K562 (cell line): ENCODE measurements at regions not wholly inside any gene's neighbourhood (a gene's known extent, or its start where the extent isn't known, plus 50 kb on each side); places are given as distances from the start of the nearest gene placed in this dataset.

Experiments
- ATAC-seq: fragments of 200-7000 bp; cut with Tn5 transposase; 3 replicates; pipeline ENCODE4 v1.9.1; 2020; ENCODE audit warnings: moderate library complexity
- BruUV-seq: library from RNA; stranded (reverse); fragments of 400-500 nt; replicated peaks from 2 replicates; lab custom pipeline; 2021; lab: Mats Ljungman, UMichigan
- CTCF ChIA-PET: fragments of 300-600 bp; formaldehyde crosslinking; extraction: SDS; loops from one replicate; lab custom pipeline; 2021; ENCODE audit warnings: low intra/inter-chr PET ratio; lab: Yijun Ruan, JAX
- POLR2A ChIA-PET: fragments of 300-600, 350-650 bp; sonication (Branson Sonifier 250); formaldehyde crosslinking; extraction: SDS; loops from one replicate; lab custom pipeline; 2021; ENCODE audit warnings: antibody characterized with exemption, inconsistent platforms; lab: Yijun Ruan, JAX
- DNase-seq, 4 experiments: peaks; one replicate each; pipeline versions ENCODE4 v3.0.0 to v3.0.0-alpha.2; 2011 to 2018; ENCODE audit warnings: low spot score in 3 of 4, mixed read lengths in 3 of 4; ENCODE audit errors: extremely low read depth in 1 of 4
- FAIRE-seq: peaks from 2 replicates; lab custom pipeline; 2011; peaks lifted over from hg19 to GRCh38; lab: Jason Lieb, UNC
- H2AFZ ChIP-seq: 2 replicates; pipeline ENCODE4 v1.6.0; 2011; ENCODE audit warnings: low read depth, low read length, control low read depth, inconsistent platforms
- H3K27ac ChIP-seq: fragments of 200-600 bp; 3 replicates; pipeline ENCODE4 v1.8.0; 2011; ENCODE audit warnings: low read depth, mild to moderate bottlenecking, control low read depth, inconsistent platforms, low read length, moderate library complexity, mixed read lengths; ENCODE audit errors: extremely low read depth
- H3K27me3 ChIP-seq, 2 experiments: fragments of 300-600 bp in 1 of 2; 2 replicates in 1 of 2; 3 replicates in 1 of 2; pipeline versions ENCODE4 v1.6.0 to v1.8.0; 2011; ENCODE audit warnings: inconsistent platforms in 2 of 2, low read length in 2 of 2, mild to moderate bottlenecking in 1 of 2, mixed read lengths in 1 of 2, moderate library complexity in 1 of 2; ENCODE audit not compliant: control insufficient read depth in 2 of 2, insufficient read depth in 2 of 2
- H3K36me3 ChIP-seq: fragments of 300-600 bp; 3 replicates; pipeline ENCODE4 v1.8.0; 2011; ENCODE audit warnings: mild to moderate bottlenecking, low read length, inconsistent platforms; ENCODE audit not compliant: control insufficient read depth, insufficient read depth
- H3K4me1 ChIP-seq, 2 experiments: fragments of 200-600 bp in 1 of 2; replicated peaks in 1 of 2; 2 replicates in 1 of 2; 3 replicates in 1 of 2; pipeline versions ENCODE4 v1.5.1 to v1.8.0; 2011; ENCODE audit warnings: inconsistent platforms in 2 of 2, low read length in 2 of 2, mild to moderate bottlenecking in 1 of 2, mixed read lengths in 1 of 2, moderate library complexity in 1 of 2; ENCODE audit not compliant: control insufficient read depth in 2 of 2, insufficient read depth in 2 of 2
- H3K4me2 ChIP-seq: 2 replicates; pipeline ENCODE4 v1.6.1; 2011; ENCODE audit warnings: low read length, control low read depth, inconsistent platforms, mixed read lengths; ENCODE audit not compliant: insufficient read depth
- H3K4me3 ChIP-seq: fragments of 200-600 bp; sonication (generic), shearing (Covaris generic); 2 replicates; pipeline ENCODE4 v1.5.1; 2016; ENCODE audit warnings: control low read depth, inconsistent platforms
- H3K79me2 ChIP-seq: fragments of 200-600 bp; 3 replicates; pipeline ENCODE4 v1.8.0; 2011; ENCODE audit warnings: low read length, inconsistent platforms; ENCODE audit not compliant: control insufficient read depth, insufficient read depth
- H3K9ac ChIP-seq, 2 experiments: 2 replicates each; pipeline versions ENCODE4 v1.6.0 to v1.6.1; 2011; ENCODE audit warnings: low read depth in 2 of 2, low read length in 2 of 2, control low read depth in 1 of 2, inconsistent platforms in 1 of 2, mild to moderate bottlenecking in 1 of 2, mixed read lengths in 1 of 2; ENCODE audit not compliant: insufficient read depth in 1 of 2
- H3K9me1 ChIP-seq: one replicate; pipeline ENCODE4 v1.6.0; 2011; ENCODE audit warnings: inconsistent platforms, mild to moderate bottlenecking, low read length, moderate library complexity; ENCODE audit not compliant: control insufficient read depth, insufficient read depth
- H3K9me3 ChIP-seq: replicated peaks from 2 replicates; pipeline ENCODE4 v1.5.1; 2011; ENCODE audit warnings: low read depth, low read length, inconsistent platforms; ENCODE audit not compliant: control insufficient read depth, insufficient read depth
- H4K20me1 ChIP-seq: replicated peaks from 2 replicates; pipeline ENCODE4 v1.6.1; 2011; ENCODE audit warnings: low read length, inconsistent platforms, mixed read lengths; ENCODE audit not compliant: control insufficient read depth, insufficient read depth
- ATF3 ChIP-seq, 2 experiments: fragments of 450-650 bp in 1 of 2; sonication (generic) in 1 of 2; formaldehyde crosslinking in 1 of 2; IDR thresholded peaks in 1 of 2; conservative IDR thresholded peaks in 1 of 2; 2 replicates each; pipeline versions ENCODE4 v1.6.1 to v1.8.1; 2016 to 2023; ENCODE audit warnings: mild to moderate bottlenecking in 2 of 2, moderate library complexity in 2 of 2, inconsistent platforms in 1 of 2, missing genetic modification reagents in 1 of 2
- CLOCK ChIP-seq: fragments of 250-450 bp; sonication (Bioruptor Pico); IDR thresholded peaks from 2 replicates; pipeline ENCODE4 v1.4.0; 2020; ENCODE audit warnings: mild to moderate bottlenecking, moderate library complexity, borderline replicate concordance
- FOSL1 ChIP-seq: fragments of 200-800 bp; sonication (Bioruptor generic); conservative IDR thresholded peaks from 2 replicates; pipeline ENCODE4 v1.6.1; 2016; ENCODE audit warnings: missing genetic modification characterization, missing compliant biosample characterization
- FOXA1 ChIP-seq: fragments of 450-650 bp; IDR thresholded peaks from 2 replicates; pipeline ENCODE4 v1.6.1; 2016; ENCODE audit warnings: mild to moderate bottlenecking, borderline replicate concordance
- JUND ChIP-seq, 2 experiments: IDR thresholded peaks; 2 replicates in 1 of 2; 3 replicates in 1 of 2; pipeline ENCODE4 v1.6.1; 2011; ENCODE audit warnings: borderline replicate concordance in 2 of 2, low read depth in 2 of 2, low read length in 2 of 2, improper control_type of control experiment in 1 of 2, missing biosample characterization in 1 of 2, missing genetic modification characterization in 1 of 2, missing genetic modification reagents in 1 of 2
- ZNF75A ChIP-seq: fragments of 450-650 bp; formaldehyde crosslinking; IDR thresholded peaks from 2 replicates; pipeline ENCODE4 v1.4.0; 2020; ENCODE audit warnings: mild to moderate bottlenecking
- WGBS: fragments of 100-300 bp; shearing (Covaris generic); methylation state at CpG from one replicate; pipeline ENCODE4 v1.1.6; 2016; ENCODE audit warnings: low coverage, mixed read lengths; ENCODE audit not compliant: insufficient coverage; ENCODE audit errors: missing lambda C conversion rate; 5-methylcytosine and 5-hydroxymethylcytosine counted together
- in situ Hi-C: fragments of 300-500 bp; cut with MboI; formaldehyde crosslinking; loops from 4 replicates; pipeline ENCODE4 v1.15.0; 2018; ENCODE audit warnings: inconsistent platforms, mixed read lengths
- intact Hi-C: fragments of 100-400 bp; cut with micrococcal nuclease; formaldehyde crosslinking; loops from 2 replicates; pipeline ENCODE4 v1.14.2; 2022

- no peaks in the 10 kb centered on the region for H3K79me2 ChIP-seq
- H3K27me3 ChIP-seq, result no peaks in the 10 kb centered on the region
- H3K9me1 ChIP-seq, result no peaks in the 10 kb centered on the region
- no peaks in the 10 kb centered on the region for H3K36me3 ChIP-seq
- H4K20me1 ChIP-seq, result no peaks in the 10 kb centered on the region
- no peaks in the 10 kb centered on the region for H3K4me1 ChIP-seq
- CTCF ChIA-PET, result no interaction called here
- H3K4me2 ChIP-seq, result no peak overlapping the region
- no peak for FAIRE-seq
- no peak overlapping the region for H2AFZ ChIP-seq
- intact Hi-C loops (no loop called here), in situ Hi-C loops (no loop called here)
- 3% methylated on average over 6 of the region's 6 CpGs for WGBS
- H3K4me3 ChIP-seq, result no peak overlapping the region
- POLR2A ChIA-PET, result no interaction called here
- DNase-seq, result no peak
- ATAC-seq, result no peak
- TF ChIP-seq FOSL1 (tag), result peak; percentile 93
- TF ChIP-seq FOXA1, result no peak
- TF ChIP-seq JUND (IDR thresholded peaks at IDR 0.05; ENCODE audit: borderline replicate concordance, low read depth, low read length), result peak; percentile 51; the same call in 1 of the 2 replicates
- no peak for TF ChIP-seq JUND (tag; IDR thresholded peaks at IDR 0.05; ENCODE audit: borderline replicate concordance, low read depth, low read length)
- TF ChIP-seq ATF3 (IDR thresholded peaks at IDR 0.05), result peak; percentile 46; the same call in 1 of the 2 replicates
- TF ChIP-seq ATF3 (CRISPR knock-in tag; conservative IDR thresholded peaks at IDR 0.05), result no peak
- no peak for TF ChIP-seq CLOCK (CRISPR knock-in tag)
- no peak for TF ChIP-seq ZNF75A (CRISPR knock-in tag)
- H3K9ac ChIP-seq, result no peak overlapping the region
- no peak overlapping the region for H3K27ac ChIP-seq
- H3K9me3 ChIP-seq, result no peaks in the 10 kb centered on the region
- BruUV-seq, result no TSS peak
Observed at GRCh38 chr12:25769082-25769945, 189.2 kb upstream of the RASSF8 start.
